ENCODE measurements at regions not wholly inside any gene's neighbourhood (a gene's known extent, or its start where the extent isn't known, plus 50 kb on each side); places are given as distances from the start of the nearest gene placed in this dataset.

- CTCF ChIA-PET (ENCODE audit: low intra/inter-chr PET ratio), result no interaction called here
- no peak for FAIRE-seq
- BruUV-seq (replicated peaks), result no TSS peak
These were observed 205.3 kb upstream of the JADE1 start for GRCh38 chr4:128604204-128604603.

GRCh38 chr4:128603081-128603480 lies 206.4 kb upstream of the JADE1 start:
- POLR2A ChIA-PET, result no interaction called here
- Histone ChIP-seq H3K4me2 (ENCODE audit: insufficient read depth, low read length) (no peak overlapping the region), H3K27me3 (ENCODE audit: control insufficient read depth in 2 of 2, insufficient read depth in 2 of 2, low read length in 2 of 2) (no peaks in the 10 kb centered on the region), H3K36me3 (ENCODE audit: control insufficient read depth, insufficient read depth, low read length) (no peaks in the 10 kb centered on the region), H4K20me1 (replicated peaks; ENCODE audit: control insufficient read depth, insufficient read depth, low read length) (no peaks in the 10 kb centered on the region), H3K4me3 (no peak overlapping the region), H3K4me1 (replicated peaks in 1 of 2; ENCODE audit: control insufficient read depth in 2 of 2, insufficient read depth in 2 of 2, low read length in 2 of 2) (peaks cover 13 to 64% of the 10 kb centered on the region in 2 experiments), H3K79me2 (ENCODE audit: control insufficient read depth, insufficient read depth, low read length) (no peaks in the 10 kb centered on the region), H3K9me1 (ENCODE audit: control insufficient read depth, insufficient read depth, low read length) (no peaks in the 10 kb centered on the region), H2AFZ (ENCODE audit: low read depth, low read length) (no peak overlapping the region), H3K9ac (ENCODE audit: insufficient read depth in 1 of 2, low read depth in 2 of 2, low read length in 2 of 2) (no peak overlapping the region), H3K9me3 (replicated peaks; ENCODE audit: control insufficient read depth, insufficient read depth, low read depth, low read length) (no peaks in the 10 kb centered on the region), H3K27ac (ENCODE audit: extremely low read depth, low read depth, low read length) (no peak overlapping the region)
- FAIRE-seq, result no peak
- WGBS (ENCODE audit: insufficient coverage, low coverage, missing lambda C conversion rate), result 94% methylated on average over 2 of the region's 2 CpGs
- intact Hi-C loops (cut with micrococcal nuclease) (no loop called here), in situ Hi-C loops (cut with MboI) (no loop called here)
- CTCF ChIA-PET (ENCODE audit: low intra/inter-chr PET ratio), result no interaction called here
- no TSS peak for BruUV-seq (replicated peaks)
- ATAC-seq, result no peak
- no peak for DNase-seq (ENCODE audit: extremely low read depth in 1 of 4, low spot score in 3 of 4)
- TF ChIP-seq NFIC (IDR thresholded peaks at IDR 0.05), result no peak
- TF ChIP-seq ZNF561 (CRISPR knock-in tag; conservative IDR thresholded peaks at IDR 0.05), result no peak
- TF ChIP-seq, protein P1, sequence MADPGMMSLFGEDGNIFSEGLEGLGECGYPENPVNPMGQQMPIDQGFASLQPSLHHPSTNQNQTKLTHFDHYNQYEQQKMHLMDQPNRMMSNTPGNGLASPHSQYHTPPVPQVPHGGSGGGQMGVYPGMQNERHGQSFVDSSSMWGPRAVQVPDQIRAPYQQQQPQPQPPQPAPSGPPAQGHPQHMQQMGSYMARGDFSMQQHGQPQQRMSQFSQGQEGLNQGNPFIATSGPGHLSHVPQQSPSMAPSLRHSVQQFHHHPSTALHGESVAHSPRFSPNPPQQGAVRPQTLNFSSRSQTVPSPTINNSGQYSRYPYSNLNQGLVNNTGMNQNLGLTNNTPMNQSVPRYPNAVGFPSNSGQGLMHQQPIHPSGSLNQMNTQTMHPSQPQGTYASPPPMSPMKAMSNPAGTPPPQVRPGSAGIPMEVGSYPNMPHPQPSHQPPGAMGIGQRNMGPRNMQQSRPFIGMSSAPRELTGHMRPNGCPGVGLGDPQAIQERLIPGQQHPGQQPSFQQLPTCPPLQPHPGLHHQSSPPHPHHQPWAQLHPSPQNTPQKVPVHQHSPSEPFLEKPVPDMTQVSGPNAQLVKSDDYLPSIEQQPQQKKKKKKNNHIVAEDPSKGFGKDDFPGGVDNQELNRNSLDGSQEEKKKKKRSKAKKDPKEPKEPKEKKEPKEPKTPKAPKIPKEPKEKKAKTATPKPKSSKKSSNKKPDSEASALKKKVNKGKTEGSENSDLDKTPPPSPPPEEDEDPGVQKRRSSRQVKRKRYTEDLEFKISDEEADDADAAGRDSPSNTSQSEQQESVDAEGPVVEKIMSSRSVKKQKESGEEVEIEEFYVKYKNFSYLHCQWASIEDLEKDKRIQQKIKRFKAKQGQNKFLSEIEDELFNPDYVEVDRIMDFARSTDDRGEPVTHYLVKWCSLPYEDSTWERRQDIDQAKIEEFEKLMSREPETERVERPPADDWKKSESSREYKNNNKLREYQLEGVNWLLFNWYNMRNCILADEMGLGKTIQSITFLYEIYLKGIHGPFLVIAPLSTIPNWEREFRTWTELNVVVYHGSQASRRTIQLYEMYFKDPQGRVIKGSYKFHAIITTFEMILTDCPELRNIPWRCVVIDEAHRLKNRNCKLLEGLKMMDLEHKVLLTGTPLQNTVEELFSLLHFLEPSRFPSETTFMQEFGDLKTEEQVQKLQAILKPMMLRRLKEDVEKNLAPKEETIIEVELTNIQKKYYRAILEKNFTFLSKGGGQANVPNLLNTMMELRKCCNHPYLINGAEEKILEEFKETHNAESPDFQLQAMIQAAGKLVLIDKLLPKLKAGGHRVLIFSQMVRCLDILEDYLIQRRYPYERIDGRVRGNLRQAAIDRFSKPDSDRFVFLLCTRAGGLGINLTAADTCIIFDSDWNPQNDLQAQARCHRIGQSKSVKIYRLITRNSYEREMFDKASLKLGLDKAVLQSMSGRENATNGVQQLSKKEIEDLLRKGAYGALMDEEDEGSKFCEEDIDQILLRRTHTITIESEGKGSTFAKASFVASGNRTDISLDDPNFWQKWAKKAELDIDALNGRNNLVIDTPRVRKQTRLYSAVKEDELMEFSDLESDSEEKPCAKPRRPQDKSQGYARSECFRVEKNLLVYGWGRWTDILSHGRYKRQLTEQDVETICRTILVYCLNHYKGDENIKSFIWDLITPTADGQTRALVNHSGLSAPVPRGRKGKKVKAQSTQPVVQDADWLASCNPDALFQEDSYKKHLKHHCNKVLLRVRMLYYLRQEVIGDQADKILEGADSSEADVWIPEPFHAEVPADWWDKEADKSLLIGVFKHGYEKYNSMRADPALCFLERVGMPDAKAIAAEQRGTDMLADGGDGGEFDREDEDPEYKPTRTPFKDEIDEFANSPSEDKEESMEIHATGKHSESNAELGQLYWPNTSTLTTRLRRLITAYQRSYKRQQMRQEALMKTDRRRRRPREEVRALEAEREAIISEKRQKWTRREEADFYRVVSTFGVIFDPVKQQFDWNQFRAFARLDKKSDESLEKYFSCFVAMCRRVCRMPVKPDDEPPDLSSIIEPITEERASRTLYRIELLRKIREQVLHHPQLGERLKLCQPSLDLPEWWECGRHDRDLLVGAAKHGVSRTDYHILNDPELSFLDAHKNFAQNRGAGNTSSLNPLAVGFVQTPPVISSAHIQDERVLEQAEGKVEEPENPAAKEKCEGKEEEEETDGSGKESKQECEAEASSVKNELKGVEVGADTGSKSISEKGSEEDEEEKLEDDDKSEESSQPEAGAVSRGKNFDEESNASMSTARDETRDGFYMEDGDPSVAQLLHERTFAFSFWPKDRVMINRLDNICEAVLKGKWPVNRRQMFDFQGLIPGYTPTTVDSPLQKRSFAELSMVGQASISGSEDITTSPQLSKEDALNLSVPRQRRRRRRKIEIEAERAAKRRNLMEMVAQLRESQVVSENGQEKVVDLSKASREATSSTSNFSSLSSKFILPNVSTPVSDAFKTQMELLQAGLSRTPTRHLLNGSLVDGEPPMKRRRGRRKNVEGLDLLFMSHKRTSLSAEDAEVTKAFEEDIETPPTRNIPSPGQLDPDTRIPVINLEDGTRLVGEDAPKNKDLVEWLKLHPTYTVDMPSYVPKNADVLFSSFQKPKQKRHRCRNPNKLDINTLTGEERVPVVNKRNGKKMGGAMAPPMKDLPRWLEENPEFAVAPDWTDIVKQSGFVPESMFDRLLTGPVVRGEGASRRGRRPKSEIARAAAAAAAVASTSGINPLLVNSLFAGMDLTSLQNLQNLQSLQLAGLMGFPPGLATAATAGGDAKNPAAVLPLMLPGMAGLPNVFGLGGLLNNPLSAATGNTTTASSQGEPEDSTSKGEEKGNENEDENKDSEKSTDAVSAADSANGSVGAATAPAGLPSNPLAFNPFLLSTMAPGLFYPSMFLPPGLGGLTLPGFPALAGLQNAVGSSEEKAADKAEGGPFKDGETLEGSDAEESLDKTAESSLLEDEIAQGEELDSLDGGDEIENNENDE (IDR thresholded peaks at IDR 0.05; ENCODE audit: low read depth, low read length), result no peak

More at GRCh38 chr4:128604204-128604603, 205.3 kb upstream of the JADE1 start:
- DNase-seq (ENCODE audit: extremely low read depth in 1 of 4, low spot score in 3 of 4) (no peak), ATAC-seq (no peak)
- Histone ChIP-seq H3K9me1 (ENCODE audit: control insufficient read depth, insufficient read depth, low read length) (no peaks in the 10 kb centered on the region), H3K9ac (ENCODE audit: insufficient read depth in 1 of 2, low read depth in 2 of 2, low read length in 2 of 2) (no peak overlapping the region), H3K4me2 (ENCODE audit: insufficient read depth, low read length) (no peak overlapping the region), H3K27ac (ENCODE audit: extremely low read depth, low read depth, low read length) (no peak overlapping the region; the same call in 2 of the 3 replicates), H3K36me3 (ENCODE audit: control insufficient read depth, insufficient read depth, low read length) (no peaks in the 10 kb centered on the region), H3K4me3 (no peak overlapping the region), H2AFZ (ENCODE audit: low read depth, low read length) (no peak overlapping the region), H3K27me3 (ENCODE audit: control insufficient read depth in 2 of 2, insufficient read depth in 2 of 2, low read length in 2 of 2) (no peaks in the 10 kb centered on the region), H3K9me3 (replicated peaks; ENCODE audit: control insufficient read depth, insufficient read depth, low read depth, low read length) (no peaks in the 10 kb centered on the region), H4K20me1 (replicated peaks; ENCODE audit: control insufficient read depth, insufficient read depth, low read length) (no peaks in the 10 kb centered on the region), H3K79me2 (ENCODE audit: control insufficient read depth, insufficient read depth, low read length) (no peaks in the 10 kb centered on the region), H3K4me1 (replicated peaks in 1 of 2; ENCODE audit: control insufficient read depth in 2 of 2, insufficient read depth in 2 of 2, low read length in 2 of 2) (peaks cover 13 to 62% of the 10 kb centered on the region in 2 experiments)
- in situ Hi-C loops (cut with MboI), result no loop called here
- intact Hi-C loops (cut with micrococcal nuclease), result no loop called here
- WGBS (ENCODE audit: insufficient coverage, low coverage, missing lambda C conversion rate), result 67% methylated on average over 1 of the region's 1 CpG
- TF ChIP-seq MAFF (IDR thresholded peaks at IDR 0.05; ENCODE audit: low read length) (peak; percentile 69), NR3C1 (CRISPR knock-in tag; IDR thresholded peaks at IDR 0.05) (no peak), ZNF316 (IDR thresholded peaks at IDR 0.05) (peak; percentile 92), MAFK (IDR thresholded peaks at IDR 0.05; ENCODE audit: low read length) (peak; percentile 48; the same call in 1 of the 2 replicates), MAFG (tag; conservative IDR thresholded peaks at IDR 0.05) (peak; percentile 77), CREM (IDR thresholded peaks at IDR 0.05; ENCODE audit: low read depth) (no peak), C11orf30 (IDR thresholded peaks at IDR 0.05; ENCODE audit: low read depth) (peak; percentile 86; the same call in 1 of the 2 replicates)
- POLR2A ChIA-PET, result interaction anchor here (0.6 to 1.4 kb wide), 2 partner anchors 11 to 13 kb away, joined by 3 to 5 read pairs; no protein-coding TSS in a partner anchor
